Thoracic aorta (tissue), 2 donors: ENCODE measurements at regions not wholly inside any gene's neighbourhood (a gene's known extent, or its start where the extent isn't known, plus 50 kb on each side); places are given as distances from the start of the nearest gene placed in this dataset.

Experiments used
- ATAC-seq: fragments of 150-250 bp; one replicate; pipeline ENCODE4 v1.8.0; 2017; ENCODE audit warnings: low read depth; ENCODE audit not compliant: insufficient number of reproducible peaks, low FRiP score
- DNase-seq: peaks from one replicate; pipeline ENCODE4 v3.0.0-alpha.2; 2020; ENCODE audit warnings: low spot score
- H3K27ac ChIP-seq, 2 donors: fragments of 200-600 bp; sonication (generic); 1 replicate in 1 of 2; 2 replicates in 1 of 2; pipeline ENCODE4 v1.5.1; 2016; ENCODE audit warnings: mild to moderate bottlenecking in 2 of 2, moderate library complexity in 2 of 2
- H3K27me3 ChIP-seq: fragments of 200-600 bp; sonication (generic); replicated peaks from 2 replicates; pipeline ENCODE4 v1.6.0; 2016; ENCODE audit warnings: mild to moderate bottlenecking; ENCODE audit not compliant: insufficient read depth
- H3K36me3 ChIP-seq: fragments of 200-600 bp; sonication (generic); one replicate; pipeline ENCODE4 v1.5.1; 2016
- H3K4me1 ChIP-seq, 2 donors: fragments of 200-600 bp; sonication (generic); 1 replicate in 1 of 2; 2 replicates in 1 of 2; pipeline versions ENCODE4 v1.5.1 to v1.6.0; 2016; ENCODE audit warnings: low read depth in 2 of 2, mild to moderate bottlenecking in 1 of 2; ENCODE audit not compliant: control insufficient read depth in 1 of 2
- H3K4me3 ChIP-seq: fragments of 200-600 bp; sonication (generic); 2 replicates; pipeline ENCODE4 v1.5.1; 2016; ENCODE audit warnings: mild to moderate bottlenecking
- H3K9me3 ChIP-seq: fragments of 200-600 bp; sonication (generic); 2 replicates; pipeline ENCODE4 v1.5.1; 2016
- TF ChIP-seq, protein P1 (sequence below): fragments of 200-600 bp; sonication (generic); IDR thresholded peaks from one replicate; pipeline ENCODE4 v1.5.1; 2019; ENCODE audit warnings: antibody characterized with exemption

DNA sequence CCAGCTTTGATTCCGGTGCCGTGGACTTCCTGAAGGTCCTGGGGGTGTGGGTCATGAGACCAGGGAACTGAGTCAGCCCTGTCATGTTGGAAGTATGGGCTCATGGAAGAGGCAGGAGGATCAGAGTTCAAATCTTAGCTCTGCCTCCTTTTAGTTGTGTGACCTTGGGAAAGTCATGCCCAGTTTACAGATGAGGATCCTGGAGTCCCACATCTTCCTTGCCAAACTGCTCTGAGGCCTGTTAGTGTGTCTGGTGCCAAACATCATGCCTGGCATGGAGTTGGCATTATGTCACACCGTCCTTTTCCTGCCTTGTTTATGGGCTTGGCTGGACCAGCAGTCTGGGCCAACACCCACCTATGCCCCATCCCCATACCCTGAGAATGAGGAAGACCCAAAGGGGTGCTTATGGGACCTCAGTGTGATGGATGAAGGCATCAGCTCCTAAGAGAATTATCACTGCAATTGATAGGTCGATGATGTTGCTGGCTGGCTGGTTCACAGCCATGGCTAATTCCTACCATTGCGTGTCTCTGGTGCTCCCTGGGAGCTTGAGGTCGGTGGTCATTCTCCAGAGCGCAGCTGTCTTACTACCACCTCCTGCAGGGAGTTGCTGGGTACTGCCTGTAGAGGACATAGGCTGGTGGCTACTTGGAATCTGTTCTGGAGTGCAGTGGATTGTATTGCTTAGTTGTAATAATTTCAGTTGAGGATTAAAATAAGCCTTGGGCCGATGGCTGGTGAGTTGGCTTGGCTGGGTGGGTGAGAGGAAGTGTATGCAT lies 140.5 kb upstream of the PITX1 start:
- no peak overlapping the region for H3K4me3 ChIP-seq
- no peak overlapping the region for H3K27ac ChIP-seq
- no peak for ATAC-seq
- H3K36me3 ChIP-seq, result no peaks in the 10 kb centered on the region
- no peaks in the 10 kb centered on the region for H3K4me1 ChIP-seq
- TF ChIP-seq, protein P1, sequence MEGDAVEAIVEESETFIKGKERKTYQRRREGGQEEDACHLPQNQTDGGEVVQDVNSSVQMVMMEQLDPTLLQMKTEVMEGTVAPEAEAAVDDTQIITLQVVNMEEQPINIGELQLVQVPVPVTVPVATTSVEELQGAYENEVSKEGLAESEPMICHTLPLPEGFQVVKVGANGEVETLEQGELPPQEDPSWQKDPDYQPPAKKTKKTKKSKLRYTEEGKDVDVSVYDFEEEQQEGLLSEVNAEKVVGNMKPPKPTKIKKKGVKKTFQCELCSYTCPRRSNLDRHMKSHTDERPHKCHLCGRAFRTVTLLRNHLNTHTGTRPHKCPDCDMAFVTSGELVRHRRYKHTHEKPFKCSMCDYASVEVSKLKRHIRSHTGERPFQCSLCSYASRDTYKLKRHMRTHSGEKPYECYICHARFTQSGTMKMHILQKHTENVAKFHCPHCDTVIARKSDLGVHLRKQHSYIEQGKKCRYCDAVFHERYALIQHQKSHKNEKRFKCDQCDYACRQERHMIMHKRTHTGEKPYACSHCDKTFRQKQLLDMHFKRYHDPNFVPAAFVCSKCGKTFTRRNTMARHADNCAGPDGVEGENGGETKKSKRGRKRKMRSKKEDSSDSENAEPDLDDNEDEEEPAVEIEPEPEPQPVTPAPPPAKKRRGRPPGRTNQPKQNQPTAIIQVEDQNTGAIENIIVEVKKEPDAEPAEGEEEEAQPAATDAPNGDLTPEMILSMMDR, result no peak
- no peak for DNase-seq
- no peaks in the 10 kb centered on the region for H3K9me3 ChIP-seq
- no peaks in the 10 kb centered on the region for H3K27me3 ChIP-seq

GRCh38 chr5:135173662-135174290 lies 139.7 kb upstream of the PITX1 start:
- Histone ChIP-seq H3K36me3 (no peaks in the 10 kb centered on the region), H3K27me3 (no peaks in the 10 kb centered on the region), H3K27ac (no peak overlapping the region), H3K9me3 (no peaks in the 10 kb centered on the region), H3K4me3 (no peak overlapping the region), H3K4me1 (no peaks in the 10 kb centered on the region)
- ATAC-seq, result no peak
- DNase-seq, result no peak
- TF ChIP-seq, protein P1, result no peak

DNA sequence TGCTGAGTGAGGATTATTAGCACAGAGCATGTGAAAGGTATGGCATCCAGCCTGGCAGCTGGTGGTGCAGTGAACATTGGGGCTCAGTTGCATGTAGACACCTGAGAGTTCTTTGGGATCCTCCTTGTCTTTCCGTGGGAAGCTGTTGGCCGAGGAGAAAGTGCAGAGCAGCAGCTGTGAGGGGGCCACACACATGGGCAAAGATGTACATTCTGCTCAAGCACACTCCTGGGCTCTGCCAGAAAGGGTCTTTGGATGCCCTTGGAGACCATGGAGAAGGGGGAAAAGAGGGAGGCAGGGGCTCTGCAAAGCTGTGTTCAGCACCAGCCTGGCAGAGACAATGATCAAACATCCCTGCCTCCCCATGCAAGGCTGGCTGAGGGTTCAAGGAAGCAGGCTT lies 138.7 kb upstream of the PITX1 start:
- Histone ChIP-seq H3K4me1 (no peaks in the 10 kb centered on the region), H3K27me3 (no peaks in the 10 kb centered on the region), H3K27ac (no peak overlapping the region), H3K36me3 (no peaks in the 10 kb centered on the region), H3K4me3 (no peak overlapping the region), H3K9me3 (no peaks in the 10 kb centered on the region)
- TF ChIP-seq, protein P1, result no peak
- no peak for ATAC-seq
- no peak for DNase-seq

DNA sequence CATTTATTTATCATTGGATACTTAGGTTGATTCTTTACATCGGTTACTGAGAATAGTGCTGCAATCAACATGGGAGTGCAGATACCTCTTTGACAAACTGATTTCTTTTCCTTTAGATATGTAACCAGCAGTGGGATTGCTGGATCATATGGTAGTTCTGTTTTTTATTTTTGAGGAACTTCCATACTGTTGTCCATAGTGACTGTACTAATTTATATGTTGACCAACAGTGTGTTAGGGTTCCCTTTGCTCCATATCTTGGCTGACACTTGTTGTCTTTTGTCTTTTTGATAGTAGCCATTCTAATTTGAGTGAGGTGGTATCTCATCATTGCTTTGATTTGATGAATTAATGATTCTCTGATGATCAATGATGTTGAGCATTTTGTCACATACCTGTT lies 137.3 kb upstream of the PITX1 start:
- no peaks in the 10 kb centered on the region for H3K27me3 ChIP-seq
- H3K36me3 ChIP-seq, result no peaks in the 10 kb centered on the region
- H3K9me3 ChIP-seq, result no peaks in the 10 kb centered on the region
- no peak for ATAC-seq
- DNase-seq, result no peak
- H3K4me1 ChIP-seq, result no peaks in the 10 kb centered on the region
- TF ChIP-seq, protein P1, result no peak
- no peak overlapping the region for H3K4me3 ChIP-seq
- no peak overlapping the region for H3K27ac ChIP-seq

DNA sequence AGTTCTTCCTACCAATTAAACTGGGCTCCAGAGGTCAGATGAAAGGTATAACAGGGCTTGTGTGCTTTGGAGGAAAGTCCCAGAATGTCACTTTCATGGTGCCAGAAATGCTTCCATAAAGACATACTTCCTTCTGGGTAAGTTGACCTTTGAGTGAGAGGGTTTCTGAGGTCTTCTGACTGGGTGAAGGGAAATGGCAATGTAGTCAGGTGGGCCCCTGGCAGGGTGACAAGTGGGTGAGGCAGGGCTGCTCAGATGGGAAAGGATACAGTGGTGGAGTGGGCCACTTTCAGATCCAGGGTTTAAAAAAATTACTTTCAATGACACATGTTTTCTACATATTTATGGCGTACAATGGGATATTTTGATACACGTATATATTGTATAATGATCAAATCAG lies 136.5 kb upstream of the PITX1 start:
- no peaks in the 10 kb centered on the region for H3K36me3 ChIP-seq
- H3K27me3 ChIP-seq, result no peaks in the 10 kb centered on the region
- H3K27ac ChIP-seq, result no peak overlapping the region
- TF ChIP-seq, protein P1, result no peak
- H3K4me3 ChIP-seq, result no peak overlapping the region
- no peaks in the 10 kb centered on the region for H3K9me3 ChIP-seq
- DNase-seq, result no peak
- no peaks in the 10 kb centered on the region for H3K4me1 ChIP-seq
- ATAC-seq, result no peak
